Tibial artery (tissue), 4 donors: ENCODE measurements at regions not wholly inside any gene's neighbourhood (a gene's known extent, or its start where the extent isn't known, plus 50 kb on each side); places are given as distances from the start of the nearest gene placed in this dataset.
A peak's percentile ranks its signal among the peaks of the same experiment; 100 is the strongest.
"Not testable (repeated sequence)": the region's sequence is repeated elsewhere in the genome, so short reads cannot be mapped to it uniquely, and the experiment has no call there.

Experiments used
- DNase-seq, 2 donors: peaks; one replicate each; pipeline ENCODE4 v3.0.0-alpha.2; 2019
- H3K27ac ChIP-seq, 2 donors: fragments of 200-600 bp; sonication (generic) in 1 of 2; 1 replicate in 1 of 2; 2 replicates in 1 of 2; pipeline ENCODE4 v1.5.1; 2018 to 2019; ENCODE audit warnings: mild to moderate bottlenecking in 1 of 2
- H3K27me3 ChIP-seq, 2 donors: fragments of 200-600 bp; sonication (generic) in 1 of 2; one replicate each; pipeline versions ENCODE4 v1.5.1 to v1.6.0; 2016 to 2019
- H3K36me3 ChIP-seq, 3 donors: fragments of 200-600 bp; sonication (generic) in 2 of 3; one replicate each; pipeline ENCODE4 v1.5.1; 2016 to 2019; ENCODE audit warnings: mild to moderate bottlenecking in 2 of 3
- H3K4me1 ChIP-seq, 4 donors: fragments of 200-600 bp; sonication (generic) in 2 of 4; 1 replicate in 3 of 4; 2 replicates in 1 of 4; pipeline ENCODE4 v1.5.1; 2016 to 2019
- H3K4me3 ChIP-seq, 2 donors: fragments of 200-600 bp; sonication (generic) in 1 of 2; 1 replicate in 1 of 2; 2 replicates in 1 of 2; pipeline ENCODE4 v1.5.1; 2018 to 2019; ENCODE audit warnings: mild to moderate bottlenecking in 2 of 2
- H3K9me3 ChIP-seq, 3 donors: fragments of 200-600 bp; sonication (generic) in 1 of 3; one replicate each; pipeline ENCODE4 v1.5.1; 2016 to 2019
- intact Hi-C: fragments of 100-400 bp; cut with DNase I; formaldehyde crosslinking; loops from one replicate; pipeline ENCODE4 v1.15.0; 2023; ENCODE audit warnings: low total_unique reads
- TF ChIP-seq, protein P1 (sequence below), 2 experiments: fragments of 200-600 bp in 1 of 2; fragments of 450-650 bp in 1 of 2; IDR thresholded peaks; one replicate each; pipeline ENCODE4 v1.5.1; 2017 to 2019; ENCODE audit warnings: antibody characterized with exemption in 2 of 2, mild to moderate bottlenecking in 1 of 2, moderate library complexity in 1 of 2

DNA sequence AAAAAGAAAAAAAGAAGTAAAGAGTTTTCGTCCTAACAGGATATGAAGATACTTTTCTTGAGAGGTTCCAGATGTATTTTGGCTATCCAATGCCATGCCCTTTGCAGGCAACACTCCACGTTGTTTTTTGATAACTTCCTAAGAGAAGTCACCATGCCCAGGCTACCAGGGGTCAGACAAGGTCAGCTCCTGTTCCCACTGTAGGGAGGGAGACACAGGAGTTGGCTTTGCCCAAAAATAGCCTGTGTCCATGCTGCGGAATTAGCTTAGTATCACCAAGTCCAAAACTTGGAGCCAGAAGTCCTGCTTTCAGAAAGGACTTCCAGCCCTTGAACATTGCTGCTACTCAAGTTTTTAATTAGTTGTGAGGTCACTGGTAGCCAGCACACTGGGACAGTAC is 62.1 kb upstream of the NRIP1 start:
- H3K4me3 ChIP-seq: no peak overlapping the region
- TF ChIP-seq, protein P1, sequence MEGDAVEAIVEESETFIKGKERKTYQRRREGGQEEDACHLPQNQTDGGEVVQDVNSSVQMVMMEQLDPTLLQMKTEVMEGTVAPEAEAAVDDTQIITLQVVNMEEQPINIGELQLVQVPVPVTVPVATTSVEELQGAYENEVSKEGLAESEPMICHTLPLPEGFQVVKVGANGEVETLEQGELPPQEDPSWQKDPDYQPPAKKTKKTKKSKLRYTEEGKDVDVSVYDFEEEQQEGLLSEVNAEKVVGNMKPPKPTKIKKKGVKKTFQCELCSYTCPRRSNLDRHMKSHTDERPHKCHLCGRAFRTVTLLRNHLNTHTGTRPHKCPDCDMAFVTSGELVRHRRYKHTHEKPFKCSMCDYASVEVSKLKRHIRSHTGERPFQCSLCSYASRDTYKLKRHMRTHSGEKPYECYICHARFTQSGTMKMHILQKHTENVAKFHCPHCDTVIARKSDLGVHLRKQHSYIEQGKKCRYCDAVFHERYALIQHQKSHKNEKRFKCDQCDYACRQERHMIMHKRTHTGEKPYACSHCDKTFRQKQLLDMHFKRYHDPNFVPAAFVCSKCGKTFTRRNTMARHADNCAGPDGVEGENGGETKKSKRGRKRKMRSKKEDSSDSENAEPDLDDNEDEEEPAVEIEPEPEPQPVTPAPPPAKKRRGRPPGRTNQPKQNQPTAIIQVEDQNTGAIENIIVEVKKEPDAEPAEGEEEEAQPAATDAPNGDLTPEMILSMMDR (IDR thresholded peaks at IDR 0.05): no peak
- H3K4me1 ChIP-seq: peaks cover 0 to 44% (median 7%) of the 10 kb centered on the region in 4 donors
- no peak for DNase-seq
- H3K27me3 ChIP-seq: no peaks in the 10 kb centered on the region
- intact Hi-C loops: no loop called here
- no peaks in the 10 kb centered on the region for H3K9me3 ChIP-seq
- H3K27ac ChIP-seq: no peak overlapping the region
- H3K36me3 ChIP-seq: no peaks in the 10 kb centered on the region

DNA sequence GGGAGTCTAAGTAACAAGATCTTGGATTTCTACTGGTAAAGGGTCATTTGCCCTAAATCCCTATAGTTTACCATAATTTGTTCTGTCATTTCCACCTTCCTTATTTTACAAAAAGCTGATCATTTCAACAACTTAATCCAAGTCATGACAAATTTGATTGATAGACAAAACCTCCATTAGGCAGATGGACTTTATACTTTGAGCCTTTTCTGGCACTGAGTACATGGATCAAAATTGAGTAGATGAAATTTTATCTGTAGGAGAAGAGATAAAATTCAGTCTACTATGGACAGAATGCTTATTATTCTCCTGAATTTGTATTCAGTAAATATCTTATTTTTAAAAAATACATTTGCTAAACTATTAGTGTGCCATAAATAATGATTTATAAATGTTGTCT is 62.6 kb upstream of the NRIP1 start:
- H3K27me3 ChIP-seq: no peaks in the 10 kb centered on the region
- H3K9me3 ChIP-seq: no peaks in the 10 kb centered on the region
- intact Hi-C loops: no loop called here
- H3K4me1 ChIP-seq: peaks cover 0 to 39% (median 5%) of the 10 kb centered on the region in 4 donors
- H3K36me3 ChIP-seq: no peaks in the 10 kb centered on the region
- TF ChIP-seq, protein P1 (IDR thresholded peaks at IDR 0.05): no peak
- H3K4me3 ChIP-seq: no peak overlapping the region
- no peak for DNase-seq
- H3K27ac ChIP-seq: no peak overlapping the region

DNA sequence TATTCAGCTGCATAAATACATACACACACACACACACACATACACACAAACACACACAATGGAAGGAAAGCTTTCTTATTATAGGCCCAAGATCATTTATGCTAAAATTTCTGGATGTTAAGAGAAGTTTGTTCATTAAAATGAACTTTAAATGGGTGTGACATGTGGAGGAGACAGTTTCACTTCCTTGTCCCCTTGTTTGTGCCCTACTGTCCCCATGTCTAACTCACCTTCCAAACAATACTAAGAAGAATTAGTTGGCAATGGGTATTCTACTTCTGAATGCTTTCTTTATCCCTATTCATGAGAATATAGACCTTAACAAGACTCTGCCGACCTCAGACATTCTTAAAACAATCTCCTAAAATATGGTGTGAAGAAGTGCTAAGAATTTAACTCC is 63.5 kb upstream of the NRIP1 start:
- H3K36me3 ChIP-seq: no peaks in the 10 kb centered on the region
- H3K27ac ChIP-seq: no peak overlapping the region
- H3K9me3 ChIP-seq: no peaks in the 10 kb centered on the region
- TF ChIP-seq, protein P1 (IDR thresholded peaks at IDR 0.05): no peak
- no peaks in the 10 kb centered on the region for H3K27me3 ChIP-seq
- peaks cover 0 to 38% (median 4%) of the 10 kb centered on the region in 4 donors for H3K4me1 ChIP-seq
- intact Hi-C loops: no loop called here
- no peak for DNase-seq
- no peak overlapping the region for H3K4me3 ChIP-seq

DNA sequence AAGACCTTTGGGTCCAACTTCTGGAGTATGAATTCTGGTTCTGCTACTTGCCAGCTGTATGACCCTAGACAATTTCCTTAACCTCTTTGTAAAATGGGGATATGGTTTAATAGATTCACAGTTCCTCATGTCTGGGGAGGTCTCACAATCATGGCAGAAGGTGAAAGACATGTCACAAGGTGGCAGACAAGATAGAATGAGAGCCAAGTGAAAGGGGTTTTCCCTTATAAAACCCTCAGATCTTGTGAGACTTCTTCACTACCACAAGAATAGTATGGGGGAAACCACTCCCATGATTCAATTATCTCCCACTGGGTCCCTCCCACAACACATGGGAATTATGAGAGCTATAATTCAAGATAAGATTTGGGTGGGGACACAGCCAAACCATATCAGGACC is 63.9 kb upstream of the NRIP1 start:
- DNase-seq, H3K27me3 ChIP-seq, H3K27ac ChIP-seq, H3K4me3 ChIP-seq, H3K36me3 ChIP-seq, H3K9me3 ChIP-seq, intact Hi-C loops: not testable (repeated sequence)
- H3K4me1 ChIP-seq: peaks cover 0 to 38% (median 4%) of the 10 kb centered on the region in 4 donors

GRCh38 chr21:15130326-15130725 is 65.5 kb upstream of the NRIP1 start:
- no peaks in the 10 kb centered on the region for H3K27me3 ChIP-seq
- H3K4me3 ChIP-seq: no peak overlapping the region
- no peaks in the 10 kb centered on the region for H3K9me3 ChIP-seq
- peak overlapping the region in 1 of 2 donors; percentile 10 for H3K27ac ChIP-seq
- intact Hi-C loops: no loop called here
- no peak for DNase-seq
- peaks cover 0 to 38% (median 4%) of the 10 kb centered on the region in 4 donors for H3K4me1 ChIP-seq
- TF ChIP-seq, protein P1 (IDR thresholded peaks at IDR 0.05): no peak
- no peaks in the 10 kb centered on the region for H3K36me3 ChIP-seq

DNA sequence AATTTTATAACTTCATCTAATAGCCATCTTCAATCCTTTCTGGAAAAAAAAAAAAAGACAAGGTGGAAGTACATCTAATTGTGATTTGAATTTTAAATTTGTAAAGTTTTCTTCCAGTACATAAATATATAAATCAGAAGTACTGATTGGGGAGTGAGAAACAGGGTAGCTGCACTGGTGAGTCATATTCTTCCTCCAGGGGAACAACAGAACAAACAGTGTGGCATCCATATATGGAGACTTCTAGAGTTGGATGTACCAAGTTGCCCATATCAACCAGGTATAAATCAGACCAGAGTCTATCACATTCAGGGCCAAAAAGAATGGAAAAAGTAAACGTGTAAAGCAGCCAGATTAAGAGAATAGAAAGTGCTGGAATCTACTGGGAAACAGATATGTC is 66.0 kb upstream of the NRIP1 start:
- DNase-seq: no peak
- Histone ChIP-seq H3K4me3 (no peak overlapping the region), H3K27me3 (no peaks in the 10 kb centered on the region), H3K27ac (peak overlapping the region; percentile 10 to 17), H3K4me1 (peaks cover 0 to 38% (median 4%) of the 10 kb centered on the region in 4 donors), H3K9me3 (no peaks in the 10 kb centered on the region), H3K36me3 (no peaks in the 10 kb centered on the region)
- TF ChIP-seq, protein P1 (IDR thresholded peaks at IDR 0.05): no peak
- intact Hi-C loops: no loop called here
